Vagina (tissue), 2 donors: ENCODE measurements at regions not wholly inside any gene's neighbourhood (a gene's known extent, or its start where the extent isn't known, plus 50 kb on each side); places are given as distances from the start of the nearest gene placed in this dataset.

Source experiments
- CTCF ChIP-seq, 3 experiments: fragments of 450-650 bp in 2 of 3; fragments of 200-600 bp in 1 of 3; sonication (generic) in 1 of 3; IDR thresholded peaks; one replicate each; pipeline ENCODE4 v1.5.1; 2017 to 2019; ENCODE audit warnings: antibody characterized with exemption in 3 of 3, mild to moderate bottlenecking in 2 of 3, moderate library complexity in 2 of 3
- POLR2A ChIP-seq, 2 donors: fragments of 450-650 bp; IDR thresholded peaks; one replicate each; pipeline ENCODE4 v1.6.1; 2017; ENCODE audit warnings: antibody characterized with exemption in 2 of 2, mild to moderate bottlenecking in 2 of 2, moderate library complexity in 2 of 2
- POLR2AphosphoS5 ChIP-seq, 2 donors: sonication (generic); formaldehyde crosslinking; IDR thresholded peaks; one replicate each; pipeline ENCODE4 v1.9.0; 2017; ENCODE audit warnings: antibody characterized with exemption in 2 of 2, mild to moderate bottlenecking in 2 of 2, low read depth in 1 of 2; ENCODE audit not compliant: insufficient read depth in 1 of 2

- TF ChIP-seq CTCF (IDR thresholded peaks at IDR 0.05) (no peak), POLR2A (IDR thresholded peaks at IDR 0.05) (no peak), POLR2AphosphoS5 (IDR thresholded peaks at IDR 0.05; ENCODE audit: insufficient read depth in 1 of 2, low read depth in 1 of 2) (no peak)
Observed at GRCh38 chr19:30935146-30935545, 414.1 kb downstream of the TSHZ3 start.
